ENCODE measurements at regions not wholly inside any gene's neighbourhood (a gene's known extent, or its start where the extent isn't known, plus 50 kb on each side); places are given as distances from the start of the nearest gene placed in this dataset.

DNA sequence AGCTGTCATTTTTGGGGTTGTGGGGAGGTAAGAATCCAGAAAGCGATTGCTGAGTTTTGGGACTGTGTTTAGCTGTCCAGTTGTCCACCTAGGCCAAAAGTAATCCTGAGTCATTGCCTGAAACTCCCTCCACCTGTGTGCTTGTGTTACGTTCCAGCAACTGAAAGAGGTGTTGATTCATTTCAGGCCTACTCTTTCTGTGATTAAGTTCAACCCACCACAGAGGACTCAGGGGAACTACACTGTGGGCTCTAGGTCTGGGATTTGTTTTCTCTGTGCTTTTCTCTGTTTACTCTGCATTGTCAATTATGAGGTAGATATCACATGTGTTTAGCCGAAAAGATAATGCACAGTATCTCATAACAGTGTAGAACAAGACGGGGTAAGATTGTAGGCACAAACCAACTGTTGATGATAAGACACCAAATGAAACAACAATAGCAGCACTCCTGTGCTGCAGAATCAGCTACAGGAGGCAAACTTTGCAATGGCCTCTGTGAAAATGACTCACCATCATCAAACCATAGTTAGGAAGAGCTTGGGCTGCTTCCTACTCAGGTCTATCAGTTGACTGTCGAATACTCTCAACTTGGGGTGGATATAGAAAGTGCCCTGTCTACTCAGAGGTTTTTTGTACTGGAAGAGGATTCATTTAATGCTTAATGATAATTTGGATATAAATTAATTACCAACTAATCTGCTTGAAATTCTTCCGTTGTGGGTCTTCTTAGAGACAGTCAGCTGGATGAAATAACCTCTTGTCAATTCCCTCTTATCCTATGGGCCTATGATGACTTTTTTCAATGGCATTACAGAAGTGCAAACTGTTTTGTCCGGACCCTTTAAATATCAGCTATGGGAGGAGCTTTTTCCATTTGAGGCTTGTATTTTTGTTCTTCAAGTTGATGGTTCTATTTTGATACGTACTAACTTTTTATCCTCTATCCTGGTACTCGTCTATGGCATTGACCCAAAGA is 385.9 kb downstream of the BMP4 start:
- TF ChIP-seq, protein P1, sequence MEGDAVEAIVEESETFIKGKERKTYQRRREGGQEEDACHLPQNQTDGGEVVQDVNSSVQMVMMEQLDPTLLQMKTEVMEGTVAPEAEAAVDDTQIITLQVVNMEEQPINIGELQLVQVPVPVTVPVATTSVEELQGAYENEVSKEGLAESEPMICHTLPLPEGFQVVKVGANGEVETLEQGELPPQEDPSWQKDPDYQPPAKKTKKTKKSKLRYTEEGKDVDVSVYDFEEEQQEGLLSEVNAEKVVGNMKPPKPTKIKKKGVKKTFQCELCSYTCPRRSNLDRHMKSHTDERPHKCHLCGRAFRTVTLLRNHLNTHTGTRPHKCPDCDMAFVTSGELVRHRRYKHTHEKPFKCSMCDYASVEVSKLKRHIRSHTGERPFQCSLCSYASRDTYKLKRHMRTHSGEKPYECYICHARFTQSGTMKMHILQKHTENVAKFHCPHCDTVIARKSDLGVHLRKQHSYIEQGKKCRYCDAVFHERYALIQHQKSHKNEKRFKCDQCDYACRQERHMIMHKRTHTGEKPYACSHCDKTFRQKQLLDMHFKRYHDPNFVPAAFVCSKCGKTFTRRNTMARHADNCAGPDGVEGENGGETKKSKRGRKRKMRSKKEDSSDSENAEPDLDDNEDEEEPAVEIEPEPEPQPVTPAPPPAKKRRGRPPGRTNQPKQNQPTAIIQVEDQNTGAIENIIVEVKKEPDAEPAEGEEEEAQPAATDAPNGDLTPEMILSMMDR (IDR thresholded peaks at IDR 0.05), result no peak
- TF ChIP-seq POLR2A (IDR thresholded peaks at IDR 0.05), result no peak

Measured in testis (tissue), 2 donors.